ENCODE measurements at regions not wholly inside any gene's neighbourhood (a gene's known extent, or its start where the extent isn't known, plus 50 kb on each side); places are given as distances from the start of the nearest gene placed in this dataset.

DNA sequence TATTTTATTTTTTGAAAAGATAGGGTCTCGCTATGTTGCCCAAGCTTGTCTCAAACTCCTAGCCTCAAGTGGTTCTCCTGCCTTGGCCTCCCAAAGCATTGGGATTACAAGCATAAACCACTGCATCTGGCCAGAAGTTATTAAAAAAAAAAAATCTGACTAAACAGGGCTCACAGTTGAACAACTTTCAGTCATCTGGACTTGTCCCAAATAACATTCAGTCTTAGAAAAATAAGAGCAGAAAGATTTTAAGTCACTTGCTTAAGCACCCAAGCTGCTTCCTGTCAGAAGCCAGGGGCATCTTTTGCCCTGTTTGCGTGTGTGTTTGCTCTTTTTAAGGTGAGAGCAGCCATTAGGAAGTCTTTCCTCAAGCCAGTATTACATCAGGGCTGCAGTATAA, 286.8 kb downstream of the LMO4 start:
- TF ChIP-seq, protein P1, sequence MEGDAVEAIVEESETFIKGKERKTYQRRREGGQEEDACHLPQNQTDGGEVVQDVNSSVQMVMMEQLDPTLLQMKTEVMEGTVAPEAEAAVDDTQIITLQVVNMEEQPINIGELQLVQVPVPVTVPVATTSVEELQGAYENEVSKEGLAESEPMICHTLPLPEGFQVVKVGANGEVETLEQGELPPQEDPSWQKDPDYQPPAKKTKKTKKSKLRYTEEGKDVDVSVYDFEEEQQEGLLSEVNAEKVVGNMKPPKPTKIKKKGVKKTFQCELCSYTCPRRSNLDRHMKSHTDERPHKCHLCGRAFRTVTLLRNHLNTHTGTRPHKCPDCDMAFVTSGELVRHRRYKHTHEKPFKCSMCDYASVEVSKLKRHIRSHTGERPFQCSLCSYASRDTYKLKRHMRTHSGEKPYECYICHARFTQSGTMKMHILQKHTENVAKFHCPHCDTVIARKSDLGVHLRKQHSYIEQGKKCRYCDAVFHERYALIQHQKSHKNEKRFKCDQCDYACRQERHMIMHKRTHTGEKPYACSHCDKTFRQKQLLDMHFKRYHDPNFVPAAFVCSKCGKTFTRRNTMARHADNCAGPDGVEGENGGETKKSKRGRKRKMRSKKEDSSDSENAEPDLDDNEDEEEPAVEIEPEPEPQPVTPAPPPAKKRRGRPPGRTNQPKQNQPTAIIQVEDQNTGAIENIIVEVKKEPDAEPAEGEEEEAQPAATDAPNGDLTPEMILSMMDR (conservative IDR thresholded peaks at IDR 0.05; ENCODE audit: low read length) = no peak
- no peak for TF ChIP-seq EZH2phosphoT487 (IDR thresholded peaks at IDR 0.05; ENCODE audit: borderline replicate concordance, low read depth, low read length)

Data from OCI-LY7 (cell line).